GM12892 (cell line): ENCODE measurements at regions not wholly inside any gene's neighbourhood (a gene's known extent, or its start where the extent isn't known, plus 50 kb on each side); places are given as distances from the start of the nearest gene placed in this dataset.

Experiments used
- POLR2A ChIP-seq: IDR thresholded peaks from 2 replicates; pipeline ENCODE4 v1.6.1; 2011; ENCODE audit warnings: low read depth, low read length, control low read depth
- POLR2AphosphoS5 ChIP-seq: IDR thresholded peaks from 2 replicates; pipeline ENCODE4 v1.6.1; 2011; ENCODE audit warnings: low read depth, low read length, control low read depth

GRCh38 chr5:142495531-142495930 is 170.7 kb upstream of the SPRY4 start:
- TF ChIP-seq POLR2A (no peak), POLR2AphosphoS5 (no peak)
